ENCODE measurements at regions not wholly inside any gene's neighbourhood (a gene's known extent, or its start where the extent isn't known, plus 50 kb on each side); places are given as distances from the start of the nearest gene placed in this dataset.

- TF ChIP-seq EP300 (IDR thresholded peaks at IDR 0.05) (no peak), CTCF (IDR thresholded peaks at IDR 0.05) (no peak)
These were observed 144.2 kb upstream of the ANKRD28 start for GRCh38 chr3:15941958-15942357.
